ENCODE measurements at regions not wholly inside any gene's neighbourhood (a gene's known extent, or its start where the extent isn't known, plus 50 kb on each side); places are given as distances from the start of the nearest gene placed in this dataset.

DNA sequence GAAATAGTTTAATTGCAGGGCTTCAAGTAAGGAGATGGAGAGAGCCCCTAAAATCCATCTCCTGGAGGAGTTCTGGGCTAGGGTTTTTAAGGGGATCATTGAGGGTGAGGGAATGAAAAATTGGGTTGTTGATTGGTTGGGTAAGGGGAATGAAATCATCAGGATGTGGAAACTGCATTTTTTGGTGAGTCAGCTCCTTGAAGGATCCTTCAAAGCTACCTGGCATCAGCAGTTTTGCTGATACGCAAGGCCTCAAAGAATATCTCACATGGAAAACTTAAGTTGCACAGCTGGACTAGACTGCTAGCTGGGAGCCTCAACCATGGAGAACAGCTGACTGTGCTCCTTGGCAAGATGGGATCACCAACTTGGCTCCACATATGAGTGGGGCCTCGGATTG is 136.7 kb downstream of the FGF10 start:
- H3K27ac ChIP-seq: no peak overlapping the region
- TF ChIP-seq, protein P1, sequence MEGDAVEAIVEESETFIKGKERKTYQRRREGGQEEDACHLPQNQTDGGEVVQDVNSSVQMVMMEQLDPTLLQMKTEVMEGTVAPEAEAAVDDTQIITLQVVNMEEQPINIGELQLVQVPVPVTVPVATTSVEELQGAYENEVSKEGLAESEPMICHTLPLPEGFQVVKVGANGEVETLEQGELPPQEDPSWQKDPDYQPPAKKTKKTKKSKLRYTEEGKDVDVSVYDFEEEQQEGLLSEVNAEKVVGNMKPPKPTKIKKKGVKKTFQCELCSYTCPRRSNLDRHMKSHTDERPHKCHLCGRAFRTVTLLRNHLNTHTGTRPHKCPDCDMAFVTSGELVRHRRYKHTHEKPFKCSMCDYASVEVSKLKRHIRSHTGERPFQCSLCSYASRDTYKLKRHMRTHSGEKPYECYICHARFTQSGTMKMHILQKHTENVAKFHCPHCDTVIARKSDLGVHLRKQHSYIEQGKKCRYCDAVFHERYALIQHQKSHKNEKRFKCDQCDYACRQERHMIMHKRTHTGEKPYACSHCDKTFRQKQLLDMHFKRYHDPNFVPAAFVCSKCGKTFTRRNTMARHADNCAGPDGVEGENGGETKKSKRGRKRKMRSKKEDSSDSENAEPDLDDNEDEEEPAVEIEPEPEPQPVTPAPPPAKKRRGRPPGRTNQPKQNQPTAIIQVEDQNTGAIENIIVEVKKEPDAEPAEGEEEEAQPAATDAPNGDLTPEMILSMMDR (IDR thresholded peaks at IDR 0.05): no peak
- TF ChIP-seq ZFX (IDR thresholded peaks at IDR 0.05; ENCODE audit: borderline replicate concordance): no peak

DNA sequence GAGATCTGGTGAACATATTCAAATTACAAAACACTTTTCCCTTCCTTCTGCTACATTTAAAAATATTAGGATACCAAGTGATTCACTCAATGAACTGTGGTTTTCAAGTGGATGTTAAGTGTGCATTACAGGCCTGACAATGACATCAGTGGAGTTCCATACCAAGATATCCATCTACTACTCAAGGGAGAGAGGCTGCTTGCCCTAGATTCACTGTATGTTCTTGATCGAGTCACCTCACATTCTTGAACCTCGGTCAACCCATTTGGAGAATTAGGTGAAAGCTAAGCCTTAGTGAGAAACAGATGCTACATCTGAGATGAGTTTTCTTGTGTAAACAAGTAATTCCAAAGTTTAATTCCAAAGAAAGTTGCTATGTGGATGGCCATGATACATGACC is 142.2 kb downstream of the FGF10 start:
- TF ChIP-seq, protein P1 (IDR thresholded peaks at IDR 0.05): no peak
- TF ChIP-seq ZFX (IDR thresholded peaks at IDR 0.05; ENCODE audit: borderline replicate concordance): no peak
- H3K27ac ChIP-seq: no peak overlapping the region

DNA sequence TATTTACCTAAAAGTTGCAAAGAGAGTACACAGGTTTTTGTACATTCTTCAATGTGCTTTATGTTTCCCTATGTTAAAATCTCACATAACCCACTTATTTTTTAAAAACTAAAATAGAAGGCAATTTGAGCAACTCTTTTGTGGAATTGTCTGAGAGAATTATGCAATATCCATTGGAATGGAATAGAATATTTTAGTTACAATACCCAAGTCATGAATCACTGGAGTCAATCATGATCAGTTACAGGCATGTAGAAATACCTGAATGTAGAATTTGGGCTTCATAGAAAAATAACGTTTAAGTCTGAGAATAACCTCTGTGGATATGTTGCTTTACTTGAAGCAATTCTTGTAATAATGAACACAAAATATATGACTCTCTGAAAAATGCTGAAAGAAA is 143.3 kb downstream of the FGF10 start:
- no peak for TF ChIP-seq ZFX (IDR thresholded peaks at IDR 0.05; ENCODE audit: borderline replicate concordance)
- no peak overlapping the region for H3K27ac ChIP-seq

DNA sequence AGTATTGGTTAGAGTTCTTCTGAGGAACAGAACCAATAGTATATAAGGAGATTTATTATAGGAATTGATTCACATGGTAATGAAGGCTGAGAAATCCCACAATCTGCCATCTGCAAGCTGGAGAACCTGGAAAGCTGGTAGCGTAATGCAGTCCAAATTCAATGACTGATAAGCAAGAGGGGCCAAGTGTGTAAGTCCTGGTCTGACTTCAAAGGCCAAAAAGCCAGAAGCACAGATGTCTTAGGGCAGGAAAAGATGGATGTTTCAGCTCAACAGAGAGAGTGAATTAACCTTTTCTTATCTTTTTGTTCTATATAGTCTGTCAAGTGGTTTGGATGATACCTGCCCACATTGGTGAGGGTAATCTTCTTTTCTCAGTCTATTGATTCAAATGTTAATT is 146.4 kb downstream of the FGF10 start:
- H3K27ac ChIP-seq: no peak overlapping the region
- TF ChIP-seq, protein P1 (IDR thresholded peaks at IDR 0.05): no peak
- no peak for TF ChIP-seq ZFX (IDR thresholded peaks at IDR 0.05; ENCODE audit: borderline replicate concordance)

DNA sequence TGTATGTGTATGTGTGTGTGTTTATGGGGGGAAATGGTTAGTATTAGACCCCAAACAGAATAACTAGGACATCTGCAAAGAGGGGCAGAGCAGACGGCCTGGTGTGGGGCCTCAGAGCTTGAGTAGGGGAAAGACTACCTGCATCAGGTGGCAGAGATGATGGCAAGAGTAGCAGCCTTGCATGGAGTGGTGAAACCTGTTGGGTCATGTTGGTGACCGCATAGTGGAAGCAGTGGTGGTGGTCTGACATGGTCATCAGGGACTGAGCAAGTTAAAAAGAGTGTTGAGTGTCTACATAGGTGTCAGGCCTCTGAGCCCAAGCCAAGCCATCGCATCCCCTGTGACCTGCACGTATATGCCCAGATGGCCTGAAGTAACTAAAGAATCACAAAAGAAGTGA is 153.2 kb downstream of the FGF10 start:
- H3K27ac ChIP-seq: no peak overlapping the region
- TF ChIP-seq, protein P1 (IDR thresholded peaks at IDR 0.05): no peak
- TF ChIP-seq ZFX (IDR thresholded peaks at IDR 0.05; ENCODE audit: borderline replicate concordance): no peak

DNA sequence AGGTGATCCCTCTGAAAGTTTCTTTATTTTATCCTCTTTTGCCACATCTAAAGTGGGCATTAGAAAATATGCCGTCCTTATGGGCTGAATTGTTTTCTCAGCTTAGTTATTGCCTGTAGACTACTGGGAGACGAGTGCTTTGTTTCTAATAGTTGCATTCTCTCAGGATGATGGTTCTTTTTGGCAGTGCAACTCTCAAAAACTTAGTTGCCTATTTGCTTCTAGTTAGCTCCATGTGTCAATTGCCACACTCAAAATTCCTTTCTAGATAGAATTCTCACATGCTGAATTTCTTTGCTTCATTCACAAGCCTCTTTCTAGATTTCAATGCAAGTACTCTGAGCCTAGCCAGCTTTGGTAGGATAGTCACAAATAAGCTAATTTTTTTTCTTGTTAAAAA is 155.5 kb downstream of the FGF10 start:
- TF ChIP-seq ZFX (IDR thresholded peaks at IDR 0.05; ENCODE audit: borderline replicate concordance): no peak
- TF ChIP-seq, protein P1 (IDR thresholded peaks at IDR 0.05): no peak
- H3K27ac ChIP-seq: no peak overlapping the region

DNA sequence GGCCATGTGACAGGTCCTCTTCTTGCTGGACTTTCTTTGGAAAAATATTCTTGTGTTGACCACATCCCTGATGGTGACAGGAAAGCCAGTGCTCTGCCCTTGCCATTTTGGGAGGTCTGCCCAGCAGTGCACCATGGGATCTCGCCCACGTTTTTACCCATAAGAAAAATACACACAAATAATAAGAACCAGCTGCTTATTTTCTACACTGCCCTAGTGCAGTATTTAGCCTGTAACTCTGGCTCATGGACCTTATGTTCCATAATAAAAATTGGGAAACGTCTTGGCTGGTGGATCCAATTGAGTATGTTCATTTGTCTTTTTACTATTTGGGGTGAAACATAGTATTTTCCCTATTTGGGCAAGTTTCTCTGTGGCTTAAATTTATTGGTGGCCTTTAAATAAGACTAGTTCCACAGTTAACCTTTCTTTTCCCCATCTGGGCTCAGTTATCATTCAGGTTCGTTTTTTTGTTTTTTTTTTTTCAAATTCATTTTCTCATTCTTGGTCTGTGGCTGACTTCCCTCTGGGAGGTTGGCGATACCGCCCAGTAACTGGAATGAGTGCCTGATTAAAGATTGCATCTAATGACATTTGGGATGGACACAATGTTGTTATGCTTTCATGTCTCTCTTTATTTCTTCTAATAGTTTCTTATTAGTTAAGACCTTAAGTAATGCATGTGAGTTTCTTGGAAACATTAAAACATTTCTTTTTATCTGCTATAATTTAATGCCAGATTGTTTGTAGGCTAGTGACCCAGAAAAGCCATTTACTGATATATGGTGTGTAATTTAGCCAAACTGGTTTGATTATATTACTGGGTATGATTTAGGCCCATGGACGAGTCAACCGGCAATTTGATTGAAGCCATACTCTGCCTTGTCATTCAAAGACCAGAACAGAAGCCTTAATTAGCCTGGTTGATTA is 163.7 kb downstream of the FGF10 start:
- H3K27ac ChIP-seq: no peak overlapping the region
- TF ChIP-seq, protein P1 (IDR thresholded peaks at IDR 0.05): no peak
- TF ChIP-seq ZFX (IDR thresholded peaks at IDR 0.05; ENCODE audit: borderline replicate concordance): no peak

All from 22Rv1 (cell line).